ENCODE measurements at regions not wholly inside any gene's neighbourhood (a gene's known extent, or its start where the extent isn't known, plus 50 kb on each side); places are given as distances from the start of the nearest gene placed in this dataset.
A peak's percentile ranks its signal among the peaks of the same experiment; 100 is the strongest.
"Not testable (repeated sequence)": the region's sequence is repeated elsewhere in the genome, so short reads cannot be mapped to it uniquely, and the experiment has no call there.

DNA sequence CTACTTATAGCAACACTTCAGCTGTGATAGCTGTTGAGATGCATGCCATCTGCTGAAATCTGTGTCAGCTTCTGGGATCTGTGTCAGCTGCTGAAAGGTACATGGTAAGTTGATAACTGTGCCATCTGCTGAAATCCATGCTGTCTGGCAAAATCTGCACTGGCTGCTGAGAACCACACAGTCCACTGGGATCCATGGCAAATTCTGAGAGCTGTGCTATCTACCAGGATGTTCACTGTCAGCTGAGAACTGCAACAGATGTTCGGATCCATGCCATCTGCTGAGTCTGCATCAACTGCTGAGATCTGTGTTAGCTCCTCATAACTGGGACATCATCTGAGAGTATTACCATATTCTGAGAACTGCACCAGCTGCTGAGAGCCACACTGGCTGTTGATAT is 430.5 kb upstream of the POU3F4 start:
- DNase-seq (ENCODE audit: low read depth in 4 of 6, low spot score in 6 of 6), result peak in 1 of 6 donors; percentile 0
- Histone ChIP-seq H3K27ac (ENCODE audit: low read depth, low read length) (no peak overlapping the region), H3K4me3 (ENCODE audit: low read depth, low read length) (no peak overlapping the region), H3K27me3 (ENCODE audit: control insufficient read depth, insufficient read depth, low read length) (no peaks in the 10 kb centered on the region), H3K36me3 (ENCODE audit: control insufficient read depth, insufficient read depth, low read length) (no peaks in the 10 kb centered on the region), H3K4me1 (ENCODE audit: control insufficient read depth, insufficient read depth, low read length) (no peaks in the 10 kb centered on the region), H3K9me3 (ENCODE audit: control insufficient read depth, insufficient read depth, low read length) (no peaks in the 10 kb centered on the region)
- WGBS (ENCODE audit: insufficient coverage), result 67% methylated on average over 1 of the region's 1 CpG

DNA sequence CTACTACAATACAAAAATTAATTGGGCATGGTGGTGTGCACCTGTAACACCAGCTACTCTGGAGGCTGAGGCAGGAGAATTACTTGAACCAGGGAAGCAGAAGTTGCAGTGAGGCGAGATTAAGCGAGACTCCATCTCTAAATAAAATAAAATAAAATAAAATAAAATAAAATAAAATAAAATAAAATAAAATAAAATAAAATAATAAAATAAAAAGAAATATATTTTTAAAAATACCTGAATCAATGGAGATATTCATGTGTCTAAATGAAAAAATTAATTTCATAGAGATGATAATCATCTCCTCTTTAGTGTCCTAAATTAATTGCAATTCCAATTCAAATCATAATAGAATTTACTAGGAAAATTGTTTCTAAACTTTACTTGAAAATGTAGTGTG is 406.1 kb upstream of the POU3F4 start:
- no peak for DNase-seq (ENCODE audit: low read depth in 4 of 6, low spot score in 6 of 6)

DNA sequence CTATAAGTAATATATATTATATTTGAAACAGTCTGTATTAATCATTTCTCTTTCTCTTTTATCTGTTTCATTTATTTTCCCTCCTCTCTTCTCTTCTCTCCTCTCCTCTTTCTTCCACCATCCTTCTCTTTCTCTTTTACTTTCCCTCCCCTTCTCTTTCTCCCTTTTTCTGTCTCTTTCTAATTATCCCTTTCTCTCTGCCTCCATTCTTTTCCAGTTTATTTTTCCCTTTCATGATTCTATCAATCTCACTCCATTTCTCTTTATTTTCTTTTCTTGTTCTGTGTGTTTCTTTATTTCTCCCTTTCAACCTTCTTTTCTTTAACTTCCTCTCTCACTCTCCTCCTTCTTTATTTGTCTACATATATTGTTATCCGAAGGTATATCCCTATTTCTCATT is 399.8 kb upstream of the POU3F4 start:
- WGBS (ENCODE audit: insufficient coverage), result 80% methylated on average over 1 of the region's 1 CpG
- H3K27me3 ChIP-seq (ENCODE audit: control insufficient read depth, insufficient read depth, low read length), result no peaks in the 10 kb centered on the region
- no peak for DNase-seq (ENCODE audit: low read depth in 4 of 6, low spot score in 6 of 6)
- H3K4me1 ChIP-seq (ENCODE audit: control insufficient read depth, insufficient read depth, low read length), result no peaks in the 10 kb centered on the region
- no peak overlapping the region for H3K27ac ChIP-seq (ENCODE audit: low read depth, low read length)
- no peaks in the 10 kb centered on the region for H3K9me3 ChIP-seq (ENCODE audit: control insufficient read depth, insufficient read depth, low read length)
- H3K4me3 ChIP-seq (ENCODE audit: low read depth, low read length), result no peak overlapping the region
- no peaks in the 10 kb centered on the region for H3K36me3 ChIP-seq (ENCODE audit: control insufficient read depth, insufficient read depth, low read length)

More for the DNA sequence above, 406.1 kb upstream of the POU3F4 start:
- Histone ChIP-seq H3K27ac (ENCODE audit: low read depth, low read length) (no peak overlapping the region), H3K27me3 (ENCODE audit: control insufficient read depth, insufficient read depth, low read length) (no peaks in the 10 kb centered on the region), H3K4me1 (ENCODE audit: control insufficient read depth, insufficient read depth, low read length) (no peaks in the 10 kb centered on the region), H3K36me3 (ENCODE audit: control insufficient read depth, insufficient read depth, low read length) (no peaks in the 10 kb centered on the region), H3K9me3 (ENCODE audit: control insufficient read depth, insufficient read depth, low read length) (no peaks in the 10 kb centered on the region), H3K4me3 (ENCODE audit: low read depth, low read length) (no peak overlapping the region)
- WGBS (ENCODE audit: insufficient coverage), result no CpG with 5 or more reads among the region's 2 CpGs

DNA sequence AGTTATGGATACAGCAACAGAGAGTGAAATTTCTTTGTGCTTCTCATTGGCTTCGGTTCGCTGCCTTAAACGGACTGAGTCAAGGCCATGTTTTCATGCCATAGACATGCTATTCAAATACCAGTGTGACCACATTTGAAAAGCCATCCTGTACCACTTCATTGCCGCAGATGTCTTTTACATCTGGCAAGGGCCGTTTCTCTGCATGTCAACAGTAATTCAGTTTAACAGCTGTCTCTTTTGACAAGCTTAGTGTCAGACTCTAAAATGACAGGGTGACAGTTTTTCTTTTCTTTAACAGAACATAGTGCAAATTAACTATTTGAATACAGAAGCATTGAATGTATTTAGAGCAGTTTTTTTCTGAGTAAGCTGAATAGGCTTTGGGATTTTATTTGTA is 362.2 kb upstream of the POU3F4 start:
- H3K27me3 ChIP-seq (ENCODE audit: control insufficient read depth, insufficient read depth, low read length), result no peaks in the 10 kb centered on the region
- peak in 3 of 6 donors; percentile 2 to 53 (median 31) for DNase-seq (ENCODE audit: low read depth in 4 of 6, low spot score in 6 of 6)
- 38% methylated on average over 3 of the region's 5 CpGs for WGBS (ENCODE audit: insufficient coverage)
- H3K4me3 ChIP-seq (ENCODE audit: low read depth, low read length), result no peak overlapping the region
- H3K4me1 ChIP-seq (ENCODE audit: control insufficient read depth, insufficient read depth, low read length), result no peaks in the 10 kb centered on the region
- H3K9me3 ChIP-seq (ENCODE audit: control insufficient read depth, insufficient read depth, low read length), result no peaks in the 10 kb centered on the region
- no peaks in the 10 kb centered on the region for H3K36me3 ChIP-seq (ENCODE audit: control insufficient read depth, insufficient read depth, low read length)
- no peak overlapping the region for H3K27ac ChIP-seq (ENCODE audit: low read depth, low read length)

DNA sequence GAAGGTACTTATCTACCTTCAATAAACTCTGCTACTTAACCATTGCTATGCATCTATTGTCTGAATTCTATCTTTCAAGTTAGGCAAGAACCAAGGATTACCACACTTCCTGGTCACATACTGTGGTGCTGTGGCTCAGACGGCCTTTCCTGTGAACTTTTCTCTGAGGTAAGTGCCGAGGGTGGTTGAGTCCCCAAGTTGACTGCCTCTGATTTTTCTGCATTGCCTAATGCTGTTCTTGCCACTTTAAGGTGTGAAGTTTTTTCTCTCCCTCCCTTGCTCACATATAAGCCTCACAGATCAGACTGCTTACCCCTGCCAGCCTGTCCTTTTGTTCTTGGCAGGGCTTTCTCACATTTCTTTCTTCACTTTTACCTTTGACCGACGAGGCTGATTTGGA is 348.0 kb upstream of the POU3F4 start:
- Histone ChIP-seq H3K36me3 (ENCODE audit: control insufficient read depth, insufficient read depth, low read length) (no peaks in the 10 kb centered on the region), H3K27ac (ENCODE audit: low read depth, low read length) (no peak overlapping the region), H3K4me1 (ENCODE audit: control insufficient read depth, insufficient read depth, low read length) (no peaks in the 10 kb centered on the region), H3K9me3 (ENCODE audit: control insufficient read depth, insufficient read depth, low read length) (no peaks in the 10 kb centered on the region), H3K27me3 (ENCODE audit: control insufficient read depth, insufficient read depth, low read length) (no peaks in the 10 kb centered on the region), H3K4me3 (ENCODE audit: low read depth, low read length) (no peak overlapping the region)
- no peak for DNase-seq (ENCODE audit: low read depth in 4 of 6, low spot score in 6 of 6)
- 20% methylated on average over 1 of the region's 4 CpGs for WGBS (ENCODE audit: insufficient coverage)

DNA sequence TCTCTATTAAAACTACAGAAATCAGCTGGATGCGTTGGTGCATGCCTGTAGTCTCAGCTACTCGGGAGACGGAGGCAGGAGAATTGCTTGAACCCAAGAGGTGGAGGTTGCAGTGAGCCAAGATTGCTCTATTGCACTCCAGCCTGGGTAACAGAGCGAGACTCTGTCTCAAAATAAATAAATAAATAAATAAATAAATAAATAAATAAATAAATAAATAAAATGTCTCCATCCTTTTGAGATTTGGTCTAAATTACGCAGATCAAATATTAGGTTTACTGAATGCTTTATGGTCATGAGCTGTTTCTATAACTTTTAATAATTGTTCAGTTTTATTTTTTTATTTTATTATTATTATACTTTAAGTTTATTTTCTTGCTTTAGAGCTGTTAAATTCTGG is 344.0 kb upstream of the POU3F4 start:
- not testable (repeated sequence) for H3K27me3 ChIP-seq (ENCODE audit: control insufficient read depth, insufficient read depth, low read length); DNase-seq (ENCODE audit: low read depth in 4 of 6, low spot score in 6 of 6); H3K4me3 ChIP-seq (ENCODE audit: low read depth, low read length); H3K36me3 ChIP-seq (ENCODE audit: control insufficient read depth, insufficient read depth, low read length); H3K27ac ChIP-seq (ENCODE audit: low read depth, low read length); H3K4me1 ChIP-seq (ENCODE audit: control insufficient read depth, insufficient read depth, low read length); H3K9me3 ChIP-seq (ENCODE audit: control insufficient read depth, insufficient read depth, low read length)
- WGBS (ENCODE audit: insufficient coverage), result no CpG with 5 or more reads among the region's 5 CpGs

DNA sequence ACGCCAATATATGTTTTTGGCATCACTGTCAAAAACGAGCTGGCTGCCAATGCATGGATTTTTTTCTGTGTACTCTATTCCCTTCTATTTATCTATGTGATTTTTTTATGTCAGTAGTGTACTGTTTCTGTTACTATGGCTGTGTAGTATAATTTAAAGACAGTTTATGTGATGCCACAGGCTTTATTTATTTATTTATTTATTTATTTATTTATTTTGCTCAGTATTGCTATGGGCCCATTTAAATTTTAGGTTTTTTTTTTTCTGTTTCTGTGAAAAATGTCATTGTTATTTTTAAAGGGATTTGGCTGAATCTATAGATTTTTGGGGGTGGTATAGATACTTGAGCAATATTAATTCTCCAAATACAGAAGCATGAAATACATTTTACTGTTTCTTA is 338.4 kb upstream of the POU3F4 start:
- Histone ChIP-seq H3K27ac (ENCODE audit: low read depth, low read length) (no peak overlapping the region), H3K27me3 (ENCODE audit: control insufficient read depth, insufficient read depth, low read length) (peaks cover 3% of the 10 kb centered on the region), H3K4me1 (ENCODE audit: control insufficient read depth, insufficient read depth, low read length) (no peaks in the 10 kb centered on the region), H3K4me3 (ENCODE audit: low read depth, low read length) (no peak overlapping the region), H3K36me3 (ENCODE audit: control insufficient read depth, insufficient read depth, low read length) (no peaks in the 10 kb centered on the region), H3K9me3 (ENCODE audit: control insufficient read depth, insufficient read depth, low read length) (no peaks in the 10 kb centered on the region)
- WGBS (ENCODE audit: insufficient coverage), result no CpG with 5 or more reads among the region's 2 CpGs
- DNase-seq (ENCODE audit: low read depth in 4 of 6, low spot score in 6 of 6), result no peak

DNA sequence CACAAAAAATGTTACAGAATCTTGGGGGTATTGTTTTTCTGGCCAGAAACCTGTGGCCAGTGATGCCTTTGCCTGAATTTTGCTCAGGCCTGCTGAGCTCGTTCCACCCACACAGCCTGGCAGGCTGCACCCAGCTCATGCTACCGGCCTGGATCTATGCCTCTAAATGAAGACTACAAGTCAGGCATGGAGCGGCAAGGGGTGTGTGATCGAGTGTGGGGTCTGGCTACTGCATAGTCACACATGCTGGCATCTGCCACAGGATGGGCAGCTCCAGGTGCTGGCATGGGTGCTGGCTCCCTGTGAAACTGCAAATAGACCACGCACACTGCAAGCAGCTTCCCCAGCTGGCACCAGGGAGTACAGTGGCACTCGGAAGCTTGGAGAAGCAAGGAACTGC is 323.1 kb upstream of the POU3F4 start:
- no peaks in the 10 kb centered on the region for H3K36me3 ChIP-seq (ENCODE audit: control insufficient read depth, insufficient read depth, low read length)
- H3K4me3 ChIP-seq (ENCODE audit: low read depth, low read length), result no peak overlapping the region
- WGBS (ENCODE audit: insufficient coverage), result 64% methylated on average over 6 of the region's 6 CpGs
- no peaks in the 10 kb centered on the region for H3K9me3 ChIP-seq (ENCODE audit: control insufficient read depth, insufficient read depth, low read length)
- DNase-seq (ENCODE audit: low read depth in 4 of 6, low spot score in 6 of 6), result no peak
- no peaks in the 10 kb centered on the region for H3K27me3 ChIP-seq (ENCODE audit: control insufficient read depth, insufficient read depth, low read length)
- no peak overlapping the region for H3K27ac ChIP-seq (ENCODE audit: low read depth, low read length)
- H3K4me1 ChIP-seq (ENCODE audit: control insufficient read depth, insufficient read depth, low read length), result no peaks in the 10 kb centered on the region

DNA sequence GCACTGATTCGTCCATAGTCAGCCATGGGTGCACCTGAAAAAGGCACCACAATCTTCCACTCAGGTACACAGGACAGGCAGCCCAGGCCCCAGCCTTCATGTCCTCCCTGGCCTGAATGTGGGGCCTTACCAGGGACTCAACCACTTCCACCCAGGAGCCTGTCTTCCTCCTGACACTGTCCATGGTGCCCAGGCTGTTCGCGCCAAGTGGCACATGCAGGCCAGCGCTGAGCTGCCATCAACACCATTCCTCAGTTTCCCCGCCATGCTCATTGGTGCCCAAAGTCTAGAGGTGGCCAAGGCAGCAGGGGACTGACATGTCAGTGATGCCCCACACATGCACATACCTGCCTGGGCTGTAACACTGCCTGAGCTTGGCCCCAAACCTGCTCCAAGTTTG is 322.2 kb upstream of the POU3F4 start:
- Histone ChIP-seq H3K27me3 (ENCODE audit: control insufficient read depth, insufficient read depth, low read length) (no peaks in the 10 kb centered on the region), H3K27ac (ENCODE audit: low read depth, low read length) (no peak overlapping the region), H3K36me3 (ENCODE audit: control insufficient read depth, insufficient read depth, low read length) (no peaks in the 10 kb centered on the region), H3K4me1 (ENCODE audit: control insufficient read depth, insufficient read depth, low read length) (no peaks in the 10 kb centered on the region), H3K4me3 (ENCODE audit: low read depth, low read length) (no peak overlapping the region), H3K9me3 (ENCODE audit: control insufficient read depth, insufficient read depth, low read length) (no peaks in the 10 kb centered on the region)
- 73% methylated on average over 5 of the region's 5 CpGs for WGBS (ENCODE audit: insufficient coverage)
- DNase-seq (ENCODE audit: low read depth in 4 of 6, low spot score in 6 of 6), result no peak

DNA sequence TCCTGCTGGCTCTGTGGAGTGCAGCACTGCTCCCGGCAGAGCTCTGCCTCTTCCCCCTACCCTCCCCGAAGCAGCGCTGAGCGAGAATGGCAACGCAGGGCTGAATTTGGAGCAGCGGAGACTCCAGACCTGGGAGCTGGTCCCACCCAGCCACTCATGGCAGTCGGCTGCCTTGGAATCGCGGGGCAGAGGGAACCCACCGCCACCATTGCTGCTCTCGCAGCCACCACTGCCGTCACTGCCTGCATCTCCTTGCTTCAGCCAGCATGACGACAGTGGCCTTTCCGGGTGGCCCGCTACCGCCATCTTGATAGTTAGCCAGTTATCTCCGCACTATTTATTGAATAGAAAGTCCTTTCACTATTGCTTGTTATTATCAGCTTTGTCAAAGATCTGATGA is 321.5 kb upstream of the POU3F4 start:
- no peak for DNase-seq (ENCODE audit: low read depth in 4 of 6, low spot score in 6 of 6)
- Histone ChIP-seq H3K27ac (ENCODE audit: low read depth, low read length) (no peak overlapping the region), H3K36me3 (ENCODE audit: control insufficient read depth, insufficient read depth, low read length) (no peaks in the 10 kb centered on the region), H3K9me3 (ENCODE audit: control insufficient read depth, insufficient read depth, low read length) (no peaks in the 10 kb centered on the region), H3K4me3 (ENCODE audit: low read depth, low read length) (no peak overlapping the region), H3K4me1 (ENCODE audit: control insufficient read depth, insufficient read depth, low read length) (no peaks in the 10 kb centered on the region), H3K27me3 (ENCODE audit: control insufficient read depth, insufficient read depth, low read length) (no peaks in the 10 kb centered on the region)
- WGBS (ENCODE audit: insufficient coverage), result 75% methylated on average over 10 of the region's 17 CpGs
